CD4-positive, alpha-beta T cell treated with Interleukin-1 beta for 1 hour (primary cell): ENCODE measurements at regions not wholly inside any gene's neighbourhood (a gene's known extent, or its start where the extent isn't known, plus 50 kb on each side); places are given as distances from the start of the nearest gene placed in this dataset.

Experiments
- DNase-seq, 2 donors: peaks; one replicate each; pipeline ENCODE4 v3.0.0-alpha.2; 2020 to 2022

DNA sequence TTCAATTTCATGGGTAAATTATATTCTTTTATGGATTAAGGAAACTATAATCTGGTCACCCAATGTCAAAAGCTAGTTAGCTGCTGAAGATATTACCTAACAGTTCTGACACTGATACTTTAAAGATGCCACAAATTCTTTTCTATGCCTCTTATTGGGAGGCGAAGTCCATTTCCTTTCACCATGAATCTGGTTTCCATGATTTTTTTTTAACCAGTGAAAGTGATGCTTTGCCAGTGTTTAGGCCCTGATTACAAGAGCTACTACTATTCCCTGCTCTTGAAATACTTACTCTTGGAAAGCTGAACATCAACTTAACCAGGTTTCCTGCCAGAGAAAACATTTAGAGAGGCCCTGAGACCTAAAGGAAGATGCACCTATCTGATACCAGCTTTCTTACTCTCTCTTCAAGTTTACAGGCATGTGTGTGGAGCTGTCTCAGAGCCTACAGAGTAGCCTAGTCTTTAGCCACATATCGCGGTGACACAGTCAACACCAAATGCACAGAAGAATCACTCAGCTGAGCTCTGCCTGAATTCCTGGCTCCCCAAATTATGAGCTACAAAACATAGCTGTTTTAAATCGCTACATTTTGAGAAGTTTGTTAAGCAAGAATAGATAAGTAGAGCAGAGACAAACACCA, 1280.8 kb downstream of the PCDH7 start:
- DNase-seq, result no peak

- no peak for DNase-seq
Measured at GRCh38 chr4:32002037-32002747, 1282.0 kb downstream of the PCDH7 start.

- DNase-seq, result no peak
Measured at GRCh38 chr4:32003548-32003947, 1283.4 kb downstream of the PCDH7 start.

- DNase-seq, result no peak
Measured at GRCh38 chr4:32010221-32010620, 1290.1 kb downstream of the PCDH7 start.

GRCh38 chr4:32022071-32022470, 1301.9 kb downstream of the PCDH7 start:
- no peak for DNase-seq

DNA sequence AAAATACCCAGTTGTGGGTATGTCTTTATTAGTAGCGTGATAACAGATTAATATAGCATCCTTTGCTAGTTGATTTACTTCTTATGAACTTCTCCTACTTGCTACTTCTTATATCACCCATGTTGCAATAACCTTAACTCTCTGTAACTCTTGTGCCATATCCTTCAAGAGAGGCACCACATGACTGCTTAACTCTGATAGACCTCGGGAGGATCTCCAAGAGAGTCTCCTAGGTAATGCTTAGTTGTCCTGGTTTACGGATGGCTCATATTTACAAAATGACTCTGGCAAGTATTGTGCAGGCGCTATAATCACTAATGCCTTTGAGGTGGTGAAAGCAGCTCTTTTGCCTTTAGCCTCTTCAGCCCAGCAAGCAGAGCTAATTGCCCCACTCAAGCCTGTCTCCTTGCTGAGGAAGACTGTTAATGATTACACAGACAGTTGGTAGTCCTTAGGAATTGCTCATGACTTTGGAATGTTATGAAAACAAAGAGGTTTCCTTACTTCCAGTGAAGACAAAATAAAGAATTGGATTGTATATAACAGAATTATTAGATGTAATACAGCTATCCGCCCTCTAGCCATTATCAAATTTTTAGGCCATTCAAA, 1305.8 kb downstream of the PCDH7 start:
- DNase-seq, result no peak

GRCh38 chr4:32030406-32030805, 1310.2 kb downstream of the PCDH7 start:
- no peak for DNase-seq

GRCh38 chr4:32031026-32031425, 1310.9 kb downstream of the PCDH7 start:
- DNase-seq, result no peak

- DNase-seq, result no peak
Measured at GRCh38 chr4:32032136-32032672, 1312.0 kb downstream of the PCDH7 start.

DNA sequence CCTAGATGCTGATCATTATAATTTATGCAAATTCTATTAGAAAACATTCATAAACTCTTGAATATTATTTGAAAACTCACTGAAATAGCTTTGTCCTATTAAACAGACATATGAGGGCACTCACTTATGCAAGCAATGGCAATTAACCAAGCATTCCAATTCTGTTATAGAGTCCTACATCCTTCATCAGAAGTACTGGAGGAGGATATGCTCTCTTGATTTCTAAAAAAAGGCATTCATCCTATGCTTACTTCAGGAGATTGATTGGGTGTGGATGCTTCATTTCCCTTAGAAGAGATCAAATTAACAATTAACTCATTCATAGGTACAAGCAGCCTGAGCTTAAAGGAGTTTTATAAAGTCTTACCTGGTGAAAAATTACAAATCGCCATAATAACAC, 1317.2 kb downstream of the PCDH7 start:
- no peak for DNase-seq

DNA sequence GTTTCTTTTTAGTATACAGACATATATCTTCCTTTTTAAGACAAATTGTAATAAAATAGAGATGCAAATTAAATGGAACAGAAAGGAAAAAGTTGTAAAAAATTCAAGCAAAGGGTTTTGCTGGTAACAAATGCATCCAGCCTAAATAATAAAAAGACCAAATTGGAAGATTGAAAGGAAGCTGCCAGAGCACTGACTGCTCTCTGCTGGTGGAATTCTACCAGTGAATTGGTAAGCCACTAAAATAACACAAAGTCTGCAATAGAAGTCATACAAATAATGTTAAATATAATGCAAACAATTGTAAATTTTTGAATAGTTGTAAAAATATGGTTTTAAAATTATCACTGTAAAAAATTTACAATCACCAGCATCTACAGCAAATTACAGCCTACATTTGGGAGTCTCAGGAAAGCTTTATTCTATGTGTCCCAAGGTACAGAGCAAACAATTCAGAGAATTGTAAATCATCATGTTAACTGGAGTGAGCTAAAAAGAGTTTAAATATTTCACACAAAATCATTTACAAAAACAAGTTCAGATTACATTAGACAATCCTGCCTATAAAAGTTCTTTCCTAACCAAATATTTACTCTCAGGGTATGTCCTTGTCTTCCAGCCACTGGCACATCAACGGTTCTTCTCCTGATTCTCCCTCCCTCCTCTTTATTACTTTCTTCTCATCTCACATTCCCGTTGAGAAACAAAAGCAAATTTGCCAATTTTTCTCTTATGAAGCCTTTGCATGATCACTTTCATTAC, 1322.5 kb downstream of the PCDH7 start:
- DNase-seq, result no peak

DNA sequence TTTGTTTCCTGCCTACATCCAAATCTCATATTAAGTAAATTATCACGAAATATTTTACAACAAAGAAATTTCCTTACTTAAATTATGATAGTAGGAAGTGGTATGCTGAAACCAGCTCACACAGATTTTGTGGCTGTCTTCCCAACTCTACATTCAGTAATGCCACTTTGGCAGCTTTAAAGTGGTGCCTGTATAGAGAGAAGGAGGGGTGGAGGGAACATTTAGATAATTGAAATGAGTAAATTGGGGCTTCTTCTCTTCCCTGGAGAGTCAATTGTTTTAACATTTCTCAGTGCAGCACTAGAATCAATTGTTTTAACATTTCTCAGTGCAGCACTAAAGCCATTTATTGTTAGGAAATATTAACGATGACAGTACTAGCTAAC, 1323.1 kb downstream of the PCDH7 start:
- DNase-seq, result no peak

DNA sequence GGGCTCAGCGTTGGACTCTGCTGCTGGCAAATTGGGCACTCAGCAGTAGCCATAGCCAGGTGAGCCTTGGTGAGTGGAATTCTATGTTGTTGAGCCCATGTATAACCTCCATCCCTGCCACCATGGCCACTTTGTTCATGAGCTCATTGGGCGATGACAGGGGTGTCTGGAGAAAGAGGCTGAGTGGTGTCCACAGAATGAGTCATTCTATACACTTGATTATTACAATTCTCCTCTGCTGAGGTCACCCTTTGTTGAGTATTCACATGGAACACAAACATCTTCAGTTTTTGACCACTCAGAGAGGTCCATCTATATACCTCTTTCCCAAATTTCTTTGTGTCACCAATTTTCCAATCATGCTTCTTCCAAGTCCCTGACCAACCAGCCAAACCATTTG, 1341.7 kb downstream of the PCDH7 start:
- no peak for DNase-seq

- no peak for DNase-seq
Measured at GRCh38 chr4:32073542-32073941, 1353.4 kb downstream of the PCDH7 start.

- DNase-seq, result no peak
Measured at GRCh38 chr4:32087211-32087610, 1367.0 kb downstream of the PCDH7 start.

- no peak for DNase-seq
Measured at GRCh38 chr4:32094987-32095386, 1374.8 kb downstream of the PCDH7 start.

- DNase-seq, result no peak
Measured at GRCh38 chr4:32102896-32103295, 1382.7 kb downstream of the PCDH7 start.

DNA sequence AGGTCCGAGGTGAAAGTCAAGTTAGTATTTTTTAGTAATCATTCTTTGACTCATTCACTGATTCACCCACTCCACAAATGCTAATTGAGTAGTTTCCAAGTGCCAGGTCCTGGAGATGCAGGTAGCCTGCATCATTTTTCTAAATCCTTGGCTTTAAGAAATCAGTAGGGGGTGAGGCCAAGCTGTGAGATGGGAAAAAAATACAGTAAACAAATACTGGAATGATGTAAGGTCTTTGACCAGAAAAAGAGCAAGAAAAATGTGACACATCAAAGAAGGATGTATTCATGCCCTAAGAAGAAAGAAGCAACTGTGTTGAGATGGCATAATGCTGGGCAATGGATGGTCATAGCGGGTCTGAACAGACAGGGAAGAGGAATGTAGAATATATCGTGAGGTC, 1386.6 kb downstream of the PCDH7 start:
- no peak for DNase-seq

GRCh38 chr4:32112891-32113290, 1392.7 kb downstream of the PCDH7 start:
- DNase-seq, result no peak

GRCh38 chr4:32117693-32118092, 1397.5 kb downstream of the PCDH7 start:
- DNase-seq, result no peak

DNA sequence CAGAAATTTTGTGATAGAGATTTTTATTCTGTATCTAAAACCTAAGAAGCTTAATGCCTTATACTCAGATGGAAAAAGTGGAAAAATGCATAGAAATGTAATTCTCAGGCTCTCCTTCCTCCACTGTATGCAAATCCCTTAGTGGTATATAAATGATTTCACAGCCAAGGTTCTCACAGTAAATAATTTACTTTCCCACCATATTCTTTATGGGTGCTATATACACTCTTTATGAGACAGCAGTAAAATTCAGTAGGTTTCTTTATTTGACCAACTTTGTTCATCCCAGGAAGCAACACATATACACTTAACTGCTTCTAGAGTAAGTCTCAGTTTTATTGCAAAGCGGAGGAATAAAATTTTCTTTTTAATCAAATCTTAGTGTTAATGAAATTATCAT, 1399.7 kb downstream of the PCDH7 start:
- no peak for DNase-seq

- no peak for DNase-seq
Measured at GRCh38 chr4:32128549-32128948, 1408.4 kb downstream of the PCDH7 start.

GRCh38 chr4:32129967-32130366, 1409.8 kb downstream of the PCDH7 start:
- DNase-seq, result no peak
